Keratinocyte (primary cell): ENCODE measurements at regions not wholly inside any gene's neighbourhood (a gene's known extent, or its start where the extent isn't known, plus 50 kb on each side); places are given as distances from the start of the nearest gene placed in this dataset.

ENCODE experiments used
- DNase-seq: peaks from one replicate; pipeline ENCODE4 v3.0.0-alpha.2; 2011; ENCODE audit warnings: low read depth, missing footprints, low spot score
- FAIRE-seq: peaks from 2 replicates; lab custom pipeline; 2011; peaks lifted over from hg19 to GRCh38; lab: Jason Lieb, UNC
- H2AFZ ChIP-seq: 2 replicates; pipeline ENCODE4 v1.6.0; 2012; ENCODE audit warnings: low read length, control low read depth, inconsistent platforms; ENCODE audit not compliant: control insufficient read depth
- H3K27ac ChIP-seq: 2 replicates; pipeline ENCODE4 v1.5.1; 2011; ENCODE audit warnings: low read length; ENCODE audit not compliant: control insufficient read depth, insufficient read depth
- H3K27me3 ChIP-seq: 3 replicates; pipeline ENCODE4 v1.6.0; 2011; ENCODE audit warnings: low read length; ENCODE audit not compliant: control insufficient read depth, insufficient read depth; ENCODE audit errors: extremely low read depth
- H3K36me3 ChIP-seq, 2 experiments: 2 replicates in 1 of 2; 3 replicates in 1 of 2; pipeline ENCODE4 v1.5.1; 2011; ENCODE audit warnings: low read length in 2 of 2, mild to moderate bottlenecking in 1 of 2; ENCODE audit not compliant: control insufficient read depth in 2 of 2, insufficient read depth in 2 of 2; ENCODE audit errors: extremely low read depth in 1 of 2
- H3K4me1 ChIP-seq: 3 replicates; pipeline ENCODE4 v1.5.1; 2011; ENCODE audit warnings: low read length; ENCODE audit not compliant: control insufficient read depth, insufficient read depth; ENCODE audit errors: extremely low read depth
- H3K4me2 ChIP-seq: 3 replicates; pipeline ENCODE4 v1.6.0; 2011; ENCODE audit warnings: low read depth, low read length; ENCODE audit not compliant: control insufficient read depth, insufficient read depth; ENCODE audit errors: extremely low read depth
- H3K4me3 ChIP-seq, 3 experiments: fragments of 200-600 bp in 1 of 3; sonication (generic) in 1 of 3; 2 replicates in 2 of 3; 3 replicates in 1 of 3; pipeline ENCODE4 v1.5.1; 2011 to 2016; ENCODE audit warnings: low read length in 3 of 3, mild to moderate bottlenecking in 3 of 3, control low read depth in 2 of 3, inconsistent platforms in 1 of 3, low read depth in 1 of 3, mixed read lengths in 1 of 3, mixed run types in 1 of 3, moderate library complexity in 1 of 3; ENCODE audit not compliant: control insufficient read depth in 2 of 3, insufficient read depth in 2 of 3; ENCODE audit errors: extremely low read depth in 1 of 3
- H3K79me2 ChIP-seq: 2 replicates; pipeline ENCODE4 v1.6.0; 2012; ENCODE audit warnings: low read length; ENCODE audit not compliant: control insufficient read depth, insufficient read depth
- H3K9ac ChIP-seq: 3 replicates; pipeline ENCODE4 v1.6.0; 2011; ENCODE audit warnings: low read length; ENCODE audit not compliant: control insufficient read depth, insufficient read depth; ENCODE audit errors: extremely low read depth
- H3K9me1 ChIP-seq: 3 replicates; pipeline ENCODE4 v1.6.0; 2011; ENCODE audit warnings: low read length; ENCODE audit not compliant: control insufficient read depth, insufficient read depth; ENCODE audit errors: extremely low read depth
- H3K9me3 ChIP-seq: 2 replicates; pipeline ENCODE4 v1.5.1; 2012; ENCODE audit warnings: low read depth, low read length; ENCODE audit not compliant: control insufficient read depth
- H4K20me1 ChIP-seq: 3 replicates; pipeline ENCODE4 v1.6.0; 2011; ENCODE audit warnings: low read length; ENCODE audit not compliant: control insufficient read depth, insufficient read depth; ENCODE audit errors: extremely low read depth
- EZH2 ChIP-seq: IDR thresholded peaks from one replicate; pipeline ENCODE4 v1.6.1; 2012; ENCODE audit warnings: inconsistent platforms, mild to moderate bottlenecking, low read length, moderate library complexity
- dilution Hi-C: fragments of 300-500 bp; cut with MboI; formaldehyde crosslinking; loops from one replicate; pipeline ENCODE4 v1.7.0; 2020; ENCODE audit warnings: low sequenced_read_pairs; ENCODE audit not compliant: extremely low pct_ligation_motif_present
- TF ChIP-seq, protein P1 (sequence below), 3 experiments: IDR thresholded peaks in 1 of 3; conservative IDR thresholded peaks in 1 of 3; optimal IDR thresholded peaks in 1 of 3; 2 replicates in 2 of 3; 3 replicates in 1 of 3; pipeline versions ENCODE3 to v1.5.1; 2011; ENCODE audit warnings: low read length in 3 of 3, mild to moderate bottlenecking in 3 of 3, moderate library complexity in 2 of 3, control low read depth in 1 of 3, inconsistent platforms in 1 of 3; ENCODE audit not compliant: insufficient read depth in 2 of 3; ENCODE audit errors: extremely low read depth in 1 of 3

DNA sequence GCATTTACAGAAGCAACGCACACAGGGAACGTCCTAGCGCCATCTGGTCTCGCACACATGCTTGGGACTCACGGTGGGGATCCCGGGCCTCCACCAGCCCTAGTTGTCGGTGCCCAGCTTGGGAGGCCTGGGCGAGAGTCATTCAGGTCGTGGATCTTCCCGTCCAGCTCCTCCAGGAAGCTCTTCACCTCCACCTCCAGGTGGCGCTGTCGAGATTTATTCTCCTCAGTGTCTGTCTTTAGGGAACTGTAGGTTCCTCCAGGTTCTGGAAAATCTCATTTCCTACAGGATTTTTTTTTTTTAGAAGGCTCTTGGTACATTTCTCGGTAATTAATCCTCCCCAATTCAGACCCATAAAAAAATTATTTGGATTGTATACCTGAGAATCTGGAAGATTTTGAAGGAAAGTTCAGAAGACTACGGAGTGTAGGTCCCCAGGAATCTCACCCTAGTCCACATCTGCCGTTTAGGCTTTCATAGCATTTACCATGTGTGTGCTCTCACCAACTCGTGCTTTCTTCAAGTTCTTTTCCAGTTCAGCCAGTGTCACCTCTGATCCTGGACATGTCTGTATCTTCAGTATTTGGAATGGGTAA lies 910.0 kb downstream of the TMEM121 start:
- Histone ChIP-seq H3K4me3 (no peak overlapping the region), H3K79me2 (no peaks in the 10 kb centered on the region), H3K36me3 (no peaks in the 10 kb centered on the region), H3K9ac (no peak overlapping the region), H2AFZ (no peak overlapping the region), H3K9me3 (peaks cover 3% of the 10 kb centered on the region), H3K4me2 (no peak overlapping the region), H3K4me1 (no peaks in the 10 kb centered on the region), H3K27ac (no peak overlapping the region), H3K27me3 (no peaks in the 10 kb centered on the region), H4K20me1 (no peaks in the 10 kb centered on the region), H3K9me1 (no peaks in the 10 kb centered on the region)
- dilution Hi-C loops: no loop called here
- DNase-seq: no peak
- no peak for FAIRE-seq
- no peak for TF ChIP-seq EZH2
- TF ChIP-seq, protein P1, sequence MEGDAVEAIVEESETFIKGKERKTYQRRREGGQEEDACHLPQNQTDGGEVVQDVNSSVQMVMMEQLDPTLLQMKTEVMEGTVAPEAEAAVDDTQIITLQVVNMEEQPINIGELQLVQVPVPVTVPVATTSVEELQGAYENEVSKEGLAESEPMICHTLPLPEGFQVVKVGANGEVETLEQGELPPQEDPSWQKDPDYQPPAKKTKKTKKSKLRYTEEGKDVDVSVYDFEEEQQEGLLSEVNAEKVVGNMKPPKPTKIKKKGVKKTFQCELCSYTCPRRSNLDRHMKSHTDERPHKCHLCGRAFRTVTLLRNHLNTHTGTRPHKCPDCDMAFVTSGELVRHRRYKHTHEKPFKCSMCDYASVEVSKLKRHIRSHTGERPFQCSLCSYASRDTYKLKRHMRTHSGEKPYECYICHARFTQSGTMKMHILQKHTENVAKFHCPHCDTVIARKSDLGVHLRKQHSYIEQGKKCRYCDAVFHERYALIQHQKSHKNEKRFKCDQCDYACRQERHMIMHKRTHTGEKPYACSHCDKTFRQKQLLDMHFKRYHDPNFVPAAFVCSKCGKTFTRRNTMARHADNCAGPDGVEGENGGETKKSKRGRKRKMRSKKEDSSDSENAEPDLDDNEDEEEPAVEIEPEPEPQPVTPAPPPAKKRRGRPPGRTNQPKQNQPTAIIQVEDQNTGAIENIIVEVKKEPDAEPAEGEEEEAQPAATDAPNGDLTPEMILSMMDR (optimal IDR thresholded peaks at IDR 0.05 in 1 of 3, IDR thresholded peaks at IDR 0.05 in 1 of 3, conservative IDR thresholded peaks at IDR 0.05 in 1 of 3; ENCODE audit: extremely low read depth in 1 of 3, insufficient read depth in 2 of 3, low read length in 3 of 3): peak in 1 of 3 experiments; percentile 13

DNA sequence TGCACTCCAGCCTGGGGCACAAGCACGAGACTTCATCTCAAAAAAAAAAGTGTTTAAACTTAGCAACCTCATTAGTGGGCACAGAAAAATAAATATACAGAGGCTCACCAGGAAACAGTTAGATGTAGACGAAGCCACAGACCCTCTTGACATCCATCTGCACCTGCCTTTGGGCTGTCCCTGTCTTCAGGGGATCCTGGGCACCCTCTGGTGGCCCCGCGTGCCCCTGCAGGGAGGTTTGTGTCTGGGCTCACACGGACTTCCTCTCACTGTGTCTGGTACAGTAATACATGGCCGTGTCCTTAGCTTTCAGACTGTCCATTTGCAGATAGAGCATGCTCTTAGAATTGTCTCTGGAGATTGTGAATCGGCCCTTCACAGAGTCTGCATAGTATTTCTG lies 916.5 kb downstream of the TMEM121 start:
- no peak overlapping the region for H3K4me3 ChIP-seq
- FAIRE-seq (no peak), DNase-seq (no peak)
- H3K9ac ChIP-seq: no peak overlapping the region
- no peaks in the 10 kb centered on the region for H3K27me3 ChIP-seq
- H3K36me3 ChIP-seq: no peaks in the 10 kb centered on the region
- H3K4me1 ChIP-seq: no peaks in the 10 kb centered on the region
- no peaks in the 10 kb centered on the region for H3K9me1 ChIP-seq
- no peak for TF ChIP-seq EZH2
- TF ChIP-seq, protein P1 (optimal IDR thresholded peaks at IDR 0.05 in 1 of 3, IDR thresholded peaks at IDR 0.05 in 1 of 3, conservative IDR thresholded peaks at IDR 0.05 in 1 of 3; ENCODE audit: extremely low read depth in 1 of 3, insufficient read depth in 2 of 3, low read length in 3 of 3): no peak
- H4K20me1 ChIP-seq: no peaks in the 10 kb centered on the region
- H3K9me3 ChIP-seq: peaks cover 1% of the 10 kb centered on the region
- dilution Hi-C loops: no loop called here
- no peaks in the 10 kb centered on the region for H3K79me2 ChIP-seq
- no peak overlapping the region for H3K27ac ChIP-seq
- H3K4me2 ChIP-seq: no peak overlapping the region
- H2AFZ ChIP-seq: no peak overlapping the region
